Stimulated activated effector memory CD8-positive, alpha-beta T cell treated with anti-CD3 and anti-CD28 coated beads, Interleukin-12 subunit alpha, Interleukin-12 subunit beta, amount 100 ng/mL, for 72 hours (primary cell): ENCODE measurements at regions not wholly inside any gene's neighbourhood (a gene's known extent, or its start where the extent isn't known, plus 50 kb on each side); places are given as distances from the start of the nearest gene placed in this dataset.
"Not testable (repeated sequence)": the region's sequence is repeated elsewhere in the genome, so short reads cannot be mapped to it uniquely, and the experiment has no call there.

ENCODE experiments used
- ATAC-seq: fragments of 150-1000 bp; cut with Tn5 transposase; 2 replicates; pipeline ENCODE4 v1.10.0; 2021
- DNase-seq, 2 donors: peaks; one replicate each; pipeline ENCODE4 v3.0.0; 2021 to 2022; ENCODE audit warnings: low spot score in 2 of 2
- H3K27ac Mint-ChIP-seq: one replicate; pipeline ENCODE4 v1.8.0; 2022; ENCODE audit warnings: mild to moderate bottlenecking, mixed read lengths
- H3K36me3 Mint-ChIP-seq: one replicate; pipeline ENCODE4 v1.8.0; 2022; ENCODE audit warnings: mild to moderate bottlenecking, mixed read lengths
- H3K4me1 Mint-ChIP-seq: one replicate; pipeline ENCODE4 v1.8.0; 2022; ENCODE audit warnings: mixed read lengths
- H3K4me3 Mint-ChIP-seq: one replicate; pipeline ENCODE4 v1.8.0; 2022; ENCODE audit warnings: mild to moderate bottlenecking, mixed read lengths
- H3K9me3 Mint-ChIP-seq: one replicate; pipeline ENCODE4 v1.8.0; 2022; ENCODE audit warnings: mixed read lengths

DNA sequence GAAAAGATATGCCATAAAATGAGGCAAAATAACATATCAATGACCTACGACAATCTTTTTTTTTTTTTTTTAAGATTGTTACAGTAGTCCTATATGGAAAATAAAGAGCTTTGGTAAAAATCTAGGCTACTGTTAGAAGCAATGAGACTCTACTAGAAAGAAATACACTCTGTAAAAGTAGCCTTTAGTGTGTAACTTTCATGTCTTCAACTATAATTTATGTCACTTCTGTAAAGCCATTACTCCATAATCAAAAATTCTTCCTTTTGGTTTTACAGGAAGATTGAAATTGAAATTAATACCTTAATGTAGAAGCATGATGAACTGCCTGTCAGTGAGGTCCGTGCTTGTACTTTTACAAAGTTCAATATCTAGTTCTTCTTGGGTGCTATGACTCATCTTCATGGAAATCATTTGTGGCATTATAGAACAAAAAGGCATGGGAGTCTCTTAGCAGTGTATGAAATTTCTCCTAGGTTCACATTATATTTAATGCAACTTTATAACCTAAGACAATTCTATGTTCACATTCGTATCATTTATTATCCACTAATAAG lies 1393.1 kb downstream of the EFNA5 start:
- ATAC-seq: no peak
- no peaks in the 10 kb centered on the region for H3K4me1 Mint-ChIP-seq
- no peaks in the 10 kb centered on the region for H3K9me3 Mint-ChIP-seq
- no peak for DNase-seq
- no peak overlapping the region for H3K27ac Mint-ChIP-seq
- no peaks in the 10 kb centered on the region for H3K36me3 Mint-ChIP-seq
- no peak overlapping the region for H3K4me3 Mint-ChIP-seq

DNA sequence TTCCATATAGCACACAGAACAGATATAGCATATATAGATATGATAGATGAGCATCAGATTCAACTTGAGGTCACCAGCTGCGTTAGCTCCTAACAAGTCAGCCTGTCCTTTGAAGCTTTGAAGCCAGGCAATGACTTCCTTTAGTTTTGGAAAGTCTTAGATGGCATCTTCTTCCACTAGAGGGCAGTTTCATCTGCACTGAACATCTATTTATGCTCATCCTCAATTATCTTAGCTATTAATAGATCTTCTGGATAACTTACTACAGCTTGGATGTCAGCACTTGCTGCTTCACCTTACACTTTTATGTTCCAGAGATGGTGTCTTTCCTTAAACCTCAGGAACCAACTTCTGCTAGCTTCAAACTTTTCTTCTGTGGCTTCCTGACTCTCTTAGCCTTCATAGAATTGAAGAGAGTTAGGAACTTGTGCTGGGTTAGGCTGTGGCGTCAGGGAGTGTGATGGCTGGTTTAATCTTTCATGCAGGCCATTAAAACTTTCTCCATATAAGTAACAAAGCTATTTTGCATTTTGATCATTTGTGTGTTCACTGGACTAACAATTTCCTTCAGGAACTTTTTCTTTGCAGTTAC lies 1401.4 kb downstream of the EFNA5 start:
- peaks cover 12% of the 10 kb centered on the region for H3K9me3 Mint-ChIP-seq
- no peaks in the 10 kb centered on the region for H3K36me3 Mint-ChIP-seq
- no peak overlapping the region for H3K27ac Mint-ChIP-seq
- DNase-seq (no peak), ATAC-seq (no peak)
- no peak overlapping the region for H3K4me3 Mint-ChIP-seq
- no peaks in the 10 kb centered on the region for H3K4me1 Mint-ChIP-seq

DNA sequence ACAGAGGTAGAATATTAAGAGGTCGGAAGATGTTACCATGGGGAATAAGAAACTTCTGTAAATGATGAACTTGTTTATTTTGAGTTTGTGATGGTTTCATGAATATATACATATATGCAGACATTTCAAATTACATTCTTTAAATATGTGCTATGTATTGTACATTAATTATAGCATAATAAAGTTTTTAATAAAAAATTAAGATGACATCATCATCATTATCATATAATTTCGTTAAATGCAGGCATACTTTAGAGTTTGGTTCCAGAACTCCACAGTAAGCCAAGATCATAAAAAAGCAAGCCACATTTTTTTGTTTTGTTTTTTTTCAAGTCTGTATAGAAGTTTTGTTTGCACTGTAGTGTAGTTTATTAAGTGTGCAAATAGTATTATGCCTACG lies 1403.5 kb downstream of the EFNA5 start:
- Mint-ChIP-seq H3K4me1 (no peaks in the 10 kb centered on the region), H3K4me3 (no peak overlapping the region), H3K36me3 (no peaks in the 10 kb centered on the region), H3K27ac (no peak overlapping the region), H3K9me3 (peaks cover 10% of the 10 kb centered on the region)
- ATAC-seq (no peak), DNase-seq (no peak)

DNA sequence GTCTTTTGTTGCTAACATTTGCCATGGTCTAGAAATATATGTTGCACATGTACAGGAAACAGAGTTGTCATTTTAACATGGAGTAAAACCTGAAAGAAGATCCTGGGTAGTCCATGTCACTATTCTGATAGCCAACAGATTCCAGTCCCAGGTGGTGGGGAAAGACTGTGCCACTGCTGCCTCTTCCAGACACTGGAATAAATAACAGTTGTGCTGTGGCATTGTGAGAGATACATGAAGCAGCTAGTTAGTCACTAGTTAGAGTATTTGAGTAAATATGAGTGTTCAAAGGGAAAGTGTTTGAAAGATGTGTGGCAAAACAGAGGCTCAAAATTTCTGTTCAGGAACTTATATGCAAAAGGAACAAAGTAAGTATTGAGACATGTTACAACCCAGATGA lies 1408.3 kb downstream of the EFNA5 start:
- Mint-ChIP-seq H3K4me3 (no peak overlapping the region), H3K9me3 (no peaks in the 10 kb centered on the region), H3K4me1 (no peaks in the 10 kb centered on the region), H3K36me3 (no peaks in the 10 kb centered on the region), H3K27ac (no peak overlapping the region)
- ATAC-seq (no peak), DNase-seq (no peak)

DNA sequence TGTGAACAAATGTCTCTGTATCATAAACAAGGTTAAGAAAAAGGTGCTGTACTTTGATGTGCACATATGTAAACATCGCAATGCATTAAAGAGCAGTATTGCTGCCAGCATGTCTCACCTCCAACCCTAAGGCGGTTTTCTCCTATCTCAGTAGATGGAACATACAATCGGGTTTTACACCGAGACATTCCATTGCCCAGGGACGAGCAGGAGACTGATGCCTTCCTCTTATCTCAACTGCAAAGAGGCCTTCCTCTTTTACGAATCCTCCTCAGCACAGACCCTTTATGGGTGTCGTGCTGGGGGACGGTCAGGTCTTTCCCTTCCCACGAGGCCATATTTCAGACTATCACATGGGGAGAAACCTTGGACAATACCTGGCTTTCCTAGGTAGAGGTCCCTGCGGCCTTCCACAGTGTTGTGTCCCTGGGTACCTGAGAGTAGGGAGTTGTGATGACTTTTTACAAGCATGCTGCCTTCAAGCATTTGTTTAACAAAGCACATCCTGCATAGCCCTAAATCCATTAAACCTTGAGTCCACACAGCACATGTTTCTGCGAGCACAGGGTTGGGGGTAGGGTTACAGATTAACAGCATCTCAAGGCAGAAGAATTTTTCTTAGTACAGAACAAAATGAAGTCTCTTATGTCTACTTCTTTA lies 1411.2 kb downstream of the EFNA5 start:
- not testable (repeated sequence) for DNase-seq, H3K27ac Mint-ChIP-seq, ATAC-seq, H3K9me3 Mint-ChIP-seq, H3K36me3 Mint-ChIP-seq, H3K4me3 Mint-ChIP-seq, H3K4me1 Mint-ChIP-seq

DNA sequence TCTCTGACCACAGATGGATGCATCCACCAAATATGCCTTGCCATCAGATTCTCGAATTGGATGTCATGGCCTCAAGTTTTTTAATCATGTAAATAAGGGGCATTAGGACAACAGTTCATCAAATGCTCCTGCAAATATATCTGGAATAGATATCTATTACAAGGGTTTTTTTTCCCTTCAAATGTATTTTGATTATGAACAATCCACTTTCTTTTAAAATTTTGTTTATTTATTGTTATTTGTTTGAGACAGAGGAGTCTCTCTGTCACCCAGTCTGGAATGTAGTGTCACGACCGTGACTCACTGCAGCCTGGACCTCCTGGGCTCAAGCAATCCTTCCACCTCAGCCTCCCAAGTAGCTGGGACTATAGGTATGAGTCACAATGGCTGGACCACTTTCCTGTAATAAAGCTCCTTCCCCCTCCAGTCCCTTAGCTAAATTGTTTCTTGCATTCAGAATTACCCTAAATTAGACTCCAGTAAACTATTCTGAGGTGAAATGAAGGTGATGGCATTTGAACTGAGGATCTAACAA lies 1412.1 kb downstream of the EFNA5 start:
- no peak overlapping the region for H3K4me3 Mint-ChIP-seq
- ATAC-seq (no peak), DNase-seq (no peak)
- H3K36me3 Mint-ChIP-seq: no peaks in the 10 kb centered on the region
- H3K27ac Mint-ChIP-seq: no peak overlapping the region
- H3K4me1 Mint-ChIP-seq: no peaks in the 10 kb centered on the region
- H3K9me3 Mint-ChIP-seq: no peaks in the 10 kb centered on the region

DNA sequence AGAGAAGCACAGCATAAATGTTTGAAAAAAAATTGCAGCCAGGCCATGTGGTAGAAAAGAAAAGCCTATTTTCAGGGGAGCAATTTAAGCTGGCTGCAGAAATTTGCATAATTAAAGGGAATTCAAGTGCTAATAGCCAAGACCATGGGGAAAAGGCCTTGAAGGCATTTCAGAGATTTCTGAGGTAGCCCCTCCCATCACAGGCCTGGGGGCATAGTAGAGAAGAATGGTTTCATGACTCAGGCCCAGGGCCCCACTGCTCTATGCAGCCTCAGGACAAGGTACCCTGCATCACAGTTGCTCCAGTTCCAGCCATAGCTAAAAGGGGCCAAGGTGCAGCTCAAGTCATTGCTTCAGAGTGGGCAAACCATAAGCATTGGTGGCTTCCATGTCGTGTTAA lies 1416.0 kb downstream of the EFNA5 start:
- H3K9me3 Mint-ChIP-seq: no peaks in the 10 kb centered on the region
- no peak overlapping the region for H3K4me3 Mint-ChIP-seq
- H3K36me3 Mint-ChIP-seq: no peaks in the 10 kb centered on the region
- DNase-seq: no peak
- H3K27ac Mint-ChIP-seq: no peak overlapping the region
- H3K4me1 Mint-ChIP-seq: no peaks in the 10 kb centered on the region
- ATAC-seq: no peak

DNA sequence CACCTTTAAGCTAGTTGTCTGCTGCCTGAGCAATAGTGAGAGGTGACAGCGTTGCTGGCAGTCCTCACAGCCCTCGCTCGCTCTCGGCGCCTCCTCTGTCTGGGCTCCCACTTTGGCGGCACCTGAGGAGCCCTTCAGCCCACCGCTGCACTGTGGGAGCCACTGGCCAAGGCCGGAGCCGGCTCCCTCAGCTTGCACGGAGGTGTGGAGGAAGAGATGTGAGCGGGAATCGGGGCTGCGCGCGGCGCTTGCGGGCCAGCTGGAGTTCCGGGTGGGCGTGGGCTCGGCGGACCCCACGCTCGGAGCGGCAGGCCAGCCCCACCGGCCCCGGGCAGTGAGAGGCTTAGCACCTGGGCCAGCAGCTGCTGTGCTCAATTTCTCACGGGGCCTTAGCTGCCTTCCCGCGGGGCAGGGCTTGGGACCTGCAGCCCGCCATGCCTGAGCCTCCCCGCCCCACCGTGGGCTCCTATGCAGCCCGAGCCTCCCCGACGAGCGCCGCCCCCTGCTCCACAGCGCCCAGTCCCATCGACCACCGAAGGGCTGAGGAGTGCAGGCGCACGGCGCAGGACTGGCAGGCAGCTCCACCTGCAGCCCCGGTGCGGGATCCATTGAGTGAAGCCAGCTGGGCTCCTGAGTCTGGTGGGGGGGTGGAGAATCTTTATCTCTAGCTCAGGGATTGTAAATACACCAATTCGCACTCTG lies 1424.5 kb downstream of the EFNA5 start:
- H3K27ac Mint-ChIP-seq, H3K4me3 Mint-ChIP-seq, ATAC-seq, H3K4me1 Mint-ChIP-seq, H3K36me3 Mint-ChIP-seq, DNase-seq: not testable (repeated sequence)
- H3K9me3 Mint-ChIP-seq: peaks cover 10% of the 10 kb centered on the region

DNA sequence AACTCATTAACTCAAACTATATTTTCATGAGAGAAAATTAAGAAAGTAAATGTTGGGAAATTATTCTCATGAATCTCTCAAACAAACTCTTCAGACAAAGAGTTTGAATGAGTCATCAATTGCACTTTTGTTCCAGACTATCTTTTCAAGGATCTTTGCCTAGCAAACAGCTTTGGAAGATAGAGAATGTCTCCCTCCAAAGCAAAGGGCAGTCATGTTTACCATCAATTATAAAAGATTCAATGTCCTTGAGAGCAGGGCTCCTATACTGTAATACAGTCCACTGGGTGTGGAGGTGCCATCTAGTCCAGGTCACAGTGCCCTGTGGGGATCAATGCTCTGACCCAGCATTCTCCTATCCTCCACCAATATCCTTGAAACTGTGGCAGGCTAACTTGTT lies 1429.3 kb downstream of the EFNA5 start:
- peaks cover 8% of the 10 kb centered on the region for H3K9me3 Mint-ChIP-seq
- ATAC-seq: no peak
- H3K4me3 Mint-ChIP-seq: no peak overlapping the region
- H3K36me3 Mint-ChIP-seq: no peaks in the 10 kb centered on the region
- no peak for DNase-seq
- no peak overlapping the region for H3K27ac Mint-ChIP-seq
- no peaks in the 10 kb centered on the region for H3K4me1 Mint-ChIP-seq

DNA sequence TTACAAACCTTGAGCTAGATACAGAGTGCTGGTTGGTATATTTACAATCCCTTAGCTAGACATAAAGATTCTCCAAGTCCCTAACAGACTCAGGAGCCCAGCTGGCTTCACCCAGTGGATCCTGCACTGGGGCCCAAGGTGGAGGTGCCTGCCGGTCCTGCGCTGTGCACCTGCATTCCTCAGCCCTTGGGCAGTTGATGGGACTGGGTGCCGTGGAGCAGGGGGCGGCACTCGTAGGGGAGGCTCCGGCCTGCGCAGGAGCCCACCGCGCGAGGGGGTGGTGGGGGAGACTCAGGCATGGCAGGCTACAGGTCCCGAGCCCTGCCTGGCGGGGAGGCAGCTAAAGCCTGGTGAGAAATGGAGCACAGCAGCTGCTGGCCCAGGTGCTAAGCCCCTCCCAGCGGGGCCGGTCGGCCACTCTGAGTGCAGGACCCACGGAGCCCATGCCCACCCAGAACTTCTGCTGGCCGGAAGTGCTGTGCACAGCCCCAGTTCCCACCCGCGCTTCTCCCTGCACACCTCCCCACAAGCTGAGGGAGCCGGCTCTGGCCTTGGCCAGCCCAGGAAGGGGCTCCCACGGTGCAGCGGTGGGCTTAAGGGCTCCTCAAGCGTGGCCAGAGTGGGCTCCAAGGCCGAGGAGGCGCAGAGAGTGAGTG lies 1464.7 kb downstream of the EFNA5 start:
- DNase-seq (no peak), ATAC-seq (no peak)
- Mint-ChIP-seq H3K27ac (no peak overlapping the region), H3K9me3 (peaks cover 10% of the 10 kb centered on the region), H3K4me1 (no peaks in the 10 kb centered on the region), H3K36me3 (no peaks in the 10 kb centered on the region), H3K4me3 (no peak overlapping the region)

DNA sequence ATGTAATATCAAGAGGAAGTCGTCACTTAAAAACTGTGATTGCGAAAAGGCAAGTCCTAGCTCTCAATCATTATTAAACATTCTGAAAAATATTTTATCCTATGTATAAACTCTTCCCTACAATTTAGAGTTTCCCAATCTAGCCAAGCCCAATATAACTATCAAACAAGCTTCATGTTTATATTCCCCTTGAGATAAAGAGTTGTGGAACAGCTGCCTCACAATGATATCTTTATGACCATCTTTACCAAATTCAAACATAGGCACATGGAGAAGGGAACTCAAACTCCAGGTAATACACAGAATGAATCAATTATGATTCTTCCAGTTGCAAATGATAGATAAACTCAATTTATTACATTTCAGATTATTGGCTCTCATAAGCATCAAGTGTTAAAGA lies 1468.7 kb downstream of the EFNA5 start:
- Mint-ChIP-seq H3K27ac (no peak overlapping the region), H3K4me3 (no peak overlapping the region), H3K4me1 (no peaks in the 10 kb centered on the region), H3K36me3 (no peaks in the 10 kb centered on the region), H3K9me3 (peaks cover 10% of the 10 kb centered on the region)
- DNase-seq (no peak), ATAC-seq (no peak)

DNA sequence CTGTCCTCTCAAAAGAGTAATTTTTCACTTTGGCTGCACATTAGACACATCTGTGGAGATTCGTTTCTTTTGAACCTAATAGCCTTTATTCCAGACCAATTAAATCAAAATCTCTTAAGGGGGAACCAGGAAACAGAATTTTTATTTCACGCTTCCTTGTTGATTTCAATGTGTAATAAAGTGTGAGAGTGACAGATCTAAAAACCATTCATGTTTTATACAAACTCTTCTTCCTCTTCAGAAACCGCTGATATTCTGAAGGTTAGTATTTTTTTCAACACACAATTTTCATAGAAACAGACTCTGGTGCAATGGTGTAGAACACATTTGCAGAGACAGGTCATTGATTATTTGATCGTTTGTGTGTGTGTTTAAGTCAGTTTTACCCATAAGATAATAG lies 1469.8 kb downstream of the EFNA5 start:
- Mint-ChIP-seq H3K4me3 (no peak overlapping the region), H3K4me1 (no peaks in the 10 kb centered on the region)
- ATAC-seq: no peak

DNA sequence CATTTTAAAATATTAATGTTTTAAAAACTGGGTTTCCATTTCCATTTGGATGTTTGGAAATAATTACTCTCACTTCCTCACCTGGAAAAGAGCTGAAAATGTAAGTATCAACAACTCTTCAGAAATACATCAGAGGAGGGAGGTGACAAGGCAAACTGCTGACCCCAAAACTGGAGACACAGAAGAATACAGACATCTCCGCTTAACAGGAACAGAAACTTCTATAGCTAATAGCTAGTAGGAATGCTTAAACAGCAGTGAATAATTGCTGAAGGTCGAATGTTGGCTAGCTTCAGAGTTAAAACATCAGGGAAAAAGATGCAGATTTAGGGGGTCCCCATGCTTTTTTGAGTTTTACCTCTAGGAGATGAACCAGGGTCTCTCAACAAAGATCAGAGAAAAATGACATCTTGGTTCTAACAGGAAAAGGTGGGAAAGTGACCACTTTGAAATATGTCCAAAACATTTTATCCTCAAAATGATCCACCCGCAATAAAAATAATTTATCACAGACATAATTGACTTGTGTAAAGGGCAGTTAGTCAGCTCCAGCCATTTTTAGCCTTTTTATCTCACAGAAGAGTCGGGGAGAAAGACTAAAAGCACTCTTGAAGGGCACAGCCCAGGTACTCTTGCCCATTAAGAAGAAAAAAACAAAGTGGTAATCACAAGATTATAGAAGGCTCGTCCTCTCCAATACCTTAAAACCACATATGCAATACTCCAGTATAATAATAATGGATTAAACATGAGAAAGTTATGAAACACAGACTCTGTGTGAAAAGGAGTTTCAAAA lies 1474.9 kb downstream of the EFNA5 start:
- no peak overlapping the region for H3K27ac Mint-ChIP-seq

More for the DNA sequence above, 1469.8 kb downstream of the EFNA5 start:
- Mint-ChIP-seq H3K9me3 (peaks cover 10% of the 10 kb centered on the region), H3K27ac (no peak overlapping the region), H3K36me3 (no peaks in the 10 kb centered on the region)
- DNase-seq: no peak

DNA sequence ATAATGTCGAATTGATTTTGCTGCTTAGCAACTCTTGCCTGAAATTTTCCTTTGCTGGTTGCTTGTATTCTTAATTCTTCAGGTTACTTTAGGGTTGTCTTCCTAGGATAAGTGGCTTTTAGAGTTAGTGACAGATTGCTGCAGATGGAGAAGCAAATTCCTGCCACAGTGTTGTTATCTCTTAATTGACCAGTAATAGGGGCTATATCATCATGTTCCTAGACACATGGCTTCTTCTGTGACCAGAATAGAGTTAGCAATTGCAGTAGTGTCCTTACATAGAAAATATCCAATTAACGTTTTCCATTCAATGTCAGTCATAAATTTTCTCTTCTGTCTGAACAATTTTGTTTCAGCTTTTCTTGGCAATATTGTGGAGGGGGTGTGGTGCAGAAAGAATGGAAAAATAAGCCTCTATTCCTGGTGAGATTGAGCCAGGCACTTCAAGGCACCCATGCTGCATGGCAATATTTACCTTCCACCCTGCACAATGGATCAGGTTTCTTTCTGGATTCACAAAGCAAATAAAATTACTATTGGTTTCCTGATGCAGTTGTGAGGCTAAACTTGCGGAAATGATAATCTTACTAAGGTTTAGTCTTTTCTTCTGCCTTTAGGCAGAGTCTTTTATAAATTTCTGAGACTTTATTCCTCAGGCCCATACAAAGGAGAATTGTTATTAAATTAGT lies 1481.5 kb downstream of the EFNA5 start:
- no peak overlapping the region for H3K27ac Mint-ChIP-seq
- ATAC-seq: no peak
- H3K4me1 Mint-ChIP-seq: no peaks in the 10 kb centered on the region
- no peak overlapping the region for H3K4me3 Mint-ChIP-seq
- no peaks in the 10 kb centered on the region for H3K36me3 Mint-ChIP-seq
- DNase-seq: no peak
- H3K9me3 Mint-ChIP-seq: no peaks in the 10 kb centered on the region

More for the DNA sequence above, 1474.9 kb downstream of the EFNA5 start:
- ATAC-seq: no peak
- DNase-seq: no peak
- Mint-ChIP-seq H3K9me3 (peaks cover 5% of the 10 kb centered on the region), H3K36me3 (no peaks in the 10 kb centered on the region), H3K4me1 (no peaks in the 10 kb centered on the region), H3K4me3 (no peak overlapping the region)
